Prostate gland (tissue), 2 donors: ENCODE measurements at regions not wholly inside any gene's neighbourhood (a gene's known extent, or its start where the extent isn't known, plus 50 kb on each side); places are given as distances from the start of the nearest gene placed in this dataset.

Source experiments
- POLR2A ChIP-seq: fragments of 450-650 bp; IDR thresholded peaks from one replicate; pipeline ENCODE4 v1.6.1; 2016; ENCODE audit warnings: antibody characterized with exemption, mild to moderate bottlenecking
- POLR2AphosphoS5 ChIP-seq: sonication (generic); formaldehyde crosslinking; IDR thresholded peaks from one replicate; pipeline ENCODE4 v1.6.1; 2017; ENCODE audit warnings: antibody characterized with exemption
- TF ChIP-seq, protein P1 (sequence below), 4 experiments: fragments of 200-600 bp in 2 of 4; fragments of 450-650 bp in 2 of 4; sonication (generic) in 2 of 4; IDR thresholded peaks; 1 replicate in 3 of 4; 2 replicates in 1 of 4; pipeline ENCODE4 v1.5.1; 2016 to 2019; ENCODE audit warnings: antibody characterized with exemption in 4 of 4, mild to moderate bottlenecking in 2 of 4, moderate library complexity in 2 of 4

DNA sequence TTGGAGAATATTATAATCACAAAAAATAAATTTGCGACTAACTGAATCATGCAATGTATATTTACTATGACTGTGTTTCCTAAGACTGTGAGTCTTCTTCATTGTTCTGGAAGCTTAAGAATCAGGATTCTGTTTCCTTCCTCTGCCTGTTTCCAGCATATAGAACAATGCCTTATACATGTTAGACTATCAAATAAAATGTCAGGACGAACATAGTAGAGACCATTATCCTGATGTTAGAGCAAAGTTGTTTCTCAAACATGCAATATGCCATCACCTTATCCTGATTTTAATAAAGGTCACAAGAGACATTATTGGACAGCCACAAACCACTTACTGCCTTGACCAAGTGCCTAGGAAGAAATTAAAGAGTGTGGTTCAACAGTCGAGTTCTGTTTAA is 457.4 kb upstream of the AGTR1 start:
- TF ChIP-seq, protein P1, sequence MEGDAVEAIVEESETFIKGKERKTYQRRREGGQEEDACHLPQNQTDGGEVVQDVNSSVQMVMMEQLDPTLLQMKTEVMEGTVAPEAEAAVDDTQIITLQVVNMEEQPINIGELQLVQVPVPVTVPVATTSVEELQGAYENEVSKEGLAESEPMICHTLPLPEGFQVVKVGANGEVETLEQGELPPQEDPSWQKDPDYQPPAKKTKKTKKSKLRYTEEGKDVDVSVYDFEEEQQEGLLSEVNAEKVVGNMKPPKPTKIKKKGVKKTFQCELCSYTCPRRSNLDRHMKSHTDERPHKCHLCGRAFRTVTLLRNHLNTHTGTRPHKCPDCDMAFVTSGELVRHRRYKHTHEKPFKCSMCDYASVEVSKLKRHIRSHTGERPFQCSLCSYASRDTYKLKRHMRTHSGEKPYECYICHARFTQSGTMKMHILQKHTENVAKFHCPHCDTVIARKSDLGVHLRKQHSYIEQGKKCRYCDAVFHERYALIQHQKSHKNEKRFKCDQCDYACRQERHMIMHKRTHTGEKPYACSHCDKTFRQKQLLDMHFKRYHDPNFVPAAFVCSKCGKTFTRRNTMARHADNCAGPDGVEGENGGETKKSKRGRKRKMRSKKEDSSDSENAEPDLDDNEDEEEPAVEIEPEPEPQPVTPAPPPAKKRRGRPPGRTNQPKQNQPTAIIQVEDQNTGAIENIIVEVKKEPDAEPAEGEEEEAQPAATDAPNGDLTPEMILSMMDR (IDR thresholded peaks at IDR 0.05) = no peak
- TF ChIP-seq POLR2A (no peak), POLR2AphosphoS5 (no peak)
